ELF-1 (cell line): ENCODE measurements at regions not wholly inside any gene's neighbourhood (a gene's known extent, or its start where the extent isn't known, plus 50 kb on each side); places are given as distances from the start of the nearest gene placed in this dataset.

ENCODE experiments used
- DNase-seq: peaks from one replicate; pipeline ENCODE4 v3.0.0-alpha.2; 2016; ENCODE audit warnings: low read depth, low spot score

GRCh38 chr2:30046979-30047378 is 99.8 kb upstream of the YPEL5 start:
- no peak for DNase-seq

- peak; percentile 57 for DNase-seq
Observed at GRCh38 chr2:30048636-30049175, 98.1 kb upstream of the YPEL5 start.

- no peak for DNase-seq
Observed at GRCh38 chr2:30055548-30055947, 91.3 kb upstream of the YPEL5 start.

DNA sequence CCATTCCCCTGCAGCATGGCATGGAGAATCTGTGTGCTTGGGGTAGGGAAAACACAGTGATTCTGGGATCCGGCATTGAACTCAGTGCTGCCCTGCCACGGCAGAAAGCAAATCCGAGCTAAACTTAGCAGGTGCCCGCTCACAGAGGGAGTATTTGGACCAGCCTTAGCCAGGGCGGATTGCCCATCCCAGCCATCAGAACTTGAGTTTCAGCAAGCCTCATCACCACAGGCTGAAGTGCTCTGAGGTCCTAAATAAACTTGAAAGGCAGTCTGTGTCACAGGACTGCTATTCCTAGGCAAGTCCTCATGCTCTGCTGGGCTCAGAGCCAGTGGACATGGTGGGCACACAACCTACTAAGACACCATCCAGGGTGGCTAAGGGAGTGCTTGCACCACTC is 86.2 kb upstream of the YPEL5 start:
- no peak for DNase-seq

GRCh38 chr2:30068067-30068466 is 78.7 kb upstream of the YPEL5 start:
- no peak for DNase-seq

DNA sequence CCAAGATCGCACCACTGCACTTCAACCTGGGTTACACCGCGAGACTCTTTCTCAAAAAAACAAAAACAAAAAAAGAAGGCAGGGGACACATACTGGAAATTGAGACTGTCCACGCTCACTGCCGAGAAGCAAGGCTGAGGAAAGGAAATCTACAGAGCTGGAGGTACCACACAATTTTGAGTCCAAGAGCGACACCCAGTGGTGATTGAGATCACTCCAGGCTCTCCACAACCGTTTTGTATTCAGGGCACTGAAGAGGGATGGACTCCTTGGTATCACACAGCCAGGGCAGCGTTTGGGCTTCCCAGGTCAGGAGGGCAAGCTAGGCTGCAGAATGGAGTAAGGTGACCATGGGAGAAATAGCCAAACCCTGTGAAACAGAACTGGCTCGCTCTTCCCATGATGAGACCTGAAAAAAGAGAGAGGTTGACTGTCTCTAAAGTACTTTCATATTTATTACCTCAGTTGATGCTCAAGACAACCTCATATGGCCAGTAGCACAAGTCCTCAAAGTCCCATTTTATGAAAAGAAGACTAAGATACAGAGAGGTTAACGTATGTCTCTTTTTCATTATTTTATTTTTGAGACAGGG is 74.5 kb upstream of the YPEL5 start:
- DNase-seq: peak; percentile 88

DNA sequence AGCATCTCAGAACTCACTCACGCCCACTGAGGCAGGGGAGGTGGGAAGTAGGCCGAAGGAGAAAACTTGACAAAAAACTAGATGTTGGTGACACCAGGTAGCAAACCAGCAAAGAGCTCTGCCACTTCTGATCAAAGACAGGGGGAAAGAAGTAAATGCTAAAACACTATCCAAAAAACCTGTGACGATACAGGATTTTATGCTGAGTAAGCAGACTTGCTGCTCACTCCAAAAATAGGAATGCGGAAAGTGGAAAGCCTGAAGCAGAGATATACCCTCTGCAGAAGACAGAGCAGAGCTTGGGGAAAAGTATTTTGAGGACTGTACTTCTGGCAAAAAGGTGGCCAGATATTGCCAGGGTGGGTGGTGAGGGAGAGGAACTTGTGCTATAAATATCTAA is 73.3 kb upstream of the YPEL5 start:
- DNase-seq: no peak

DNA sequence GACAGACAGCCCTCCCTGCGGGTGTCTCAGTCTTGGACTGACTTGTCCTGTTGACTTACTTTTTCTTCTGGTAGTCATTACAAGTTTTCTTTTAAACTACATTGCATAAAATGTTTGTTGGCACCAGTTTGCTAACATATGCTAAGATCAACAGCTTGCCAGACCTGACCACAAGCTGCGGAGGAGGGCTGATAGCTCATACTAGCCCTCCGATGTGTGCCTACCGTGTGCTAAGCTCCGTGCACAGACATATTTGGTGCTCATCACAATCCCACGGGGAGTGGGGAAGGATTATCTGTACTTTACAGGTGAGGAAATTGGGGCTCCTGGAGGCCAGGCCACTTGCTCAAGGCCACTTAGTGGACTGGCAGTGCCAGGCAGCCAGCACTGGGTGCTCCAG is 72.8 kb upstream of the YPEL5 start:
- DNase-seq: no peak

GRCh38 chr2:30078521-30078920 is 68.3 kb upstream of the YPEL5 start:
- no peak for DNase-seq

- DNase-seq: no peak
Observed at GRCh38 chr2:30084915-30085314, 61.9 kb upstream of the YPEL5 start.

DNA sequence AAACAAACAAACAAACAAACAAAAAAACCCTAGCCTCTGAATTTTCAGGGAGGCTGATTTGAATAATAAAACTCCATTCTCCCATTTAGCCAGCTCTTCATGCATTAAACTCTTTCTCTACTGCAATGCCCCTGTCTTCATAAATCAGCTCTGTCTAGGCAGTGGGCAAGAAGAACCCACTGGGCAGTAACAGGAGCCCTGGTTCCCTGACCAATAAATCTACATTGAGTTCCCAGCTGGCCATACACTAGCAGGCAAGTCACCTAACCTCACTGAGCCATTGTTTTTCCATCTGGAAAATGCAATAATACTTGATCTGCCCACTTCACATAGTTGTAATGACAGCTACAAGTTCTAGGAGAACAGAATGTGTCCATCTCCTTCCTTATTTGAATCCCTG is 57.6 kb upstream of the YPEL5 start:
- no peak for DNase-seq

GRCh38 chr2:30095402-30095801 is 51.4 kb upstream of the YPEL5 start:
- DNase-seq: no peak

DNA sequence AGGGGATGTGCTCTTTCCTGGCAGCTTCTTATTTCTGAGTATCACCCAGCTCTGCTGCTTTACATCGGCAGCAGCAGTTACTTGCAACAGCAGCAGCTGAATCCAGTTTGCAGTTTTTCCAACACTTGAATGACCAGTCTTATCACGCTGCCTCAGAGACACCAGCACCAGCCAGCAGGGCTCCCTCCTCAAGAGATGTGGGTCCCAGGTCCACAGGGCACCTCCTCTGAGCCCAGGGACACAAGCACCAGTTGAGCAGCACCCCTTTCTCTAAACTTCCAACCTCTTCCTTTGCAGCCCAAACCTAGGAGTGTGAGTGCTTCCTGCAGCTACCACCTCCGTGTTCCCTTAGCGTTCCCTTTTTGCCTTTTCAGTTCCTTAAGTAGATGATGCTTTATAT is 50.4 kb upstream of the YPEL5 start:
- no peak for DNase-seq
